GM23248 (cell line): ENCODE measurements at regions not wholly inside any gene's neighbourhood (a gene's known extent, or its start where the extent isn't known, plus 50 kb on each side); places are given as distances from the start of the nearest gene placed in this dataset.

ENCODE experiments used
- EZH2 ChIP-seq: fragments of 200-600 bp; sonication (generic); IDR thresholded peaks from 2 replicates; pipeline ENCODE4 v1.6.1; 2018; ENCODE audit warnings: antibody characterized with exemption, mild to moderate bottlenecking; ENCODE audit not compliant: insufficient read depth, poor library complexity, severe bottlenecking
- EZH2phosphoT487 ChIP-seq: fragments of 200-600 bp; sonication (generic); IDR thresholded peaks from 2 replicates; pipeline ENCODE4 v1.6.1; 2018; ENCODE audit warnings: antibody characterized with exemption, moderate library complexity, mild to moderate bottlenecking, low read depth; ENCODE audit not compliant: insufficient read depth

DNA sequence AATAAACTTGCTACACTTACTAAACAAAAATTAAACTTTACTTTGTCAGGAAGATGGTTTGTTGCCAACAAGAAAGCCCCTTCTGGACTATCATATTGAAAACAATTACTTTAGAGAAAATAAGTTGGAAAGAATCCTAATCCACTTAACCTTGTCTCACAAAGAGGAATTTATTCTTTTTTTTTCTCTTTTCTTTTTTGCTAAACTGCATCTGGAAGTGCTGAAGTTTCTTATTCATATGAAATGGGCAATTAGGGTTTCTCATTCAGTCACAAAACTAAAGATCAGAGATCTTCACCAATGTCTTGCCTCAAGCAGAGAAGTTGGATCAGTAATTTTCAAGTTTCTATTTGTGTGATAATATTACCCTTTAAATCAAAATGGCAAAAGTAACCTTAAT is 234.9 kb upstream of the AMOT start:
- TF ChIP-seq EZH2phosphoT487: no peak
- no peak for TF ChIP-seq EZH2
